ENCODE measurements at regions not wholly inside any gene's neighbourhood (a gene's known extent, or its start where the extent isn't known, plus 50 kb on each side); places are given as distances from the start of the nearest gene placed in this dataset.
"Not testable (repeated sequence)": the region's sequence is repeated elsewhere in the genome, so short reads cannot be mapped to it uniquely, and the experiment has no call there.

DNA sequence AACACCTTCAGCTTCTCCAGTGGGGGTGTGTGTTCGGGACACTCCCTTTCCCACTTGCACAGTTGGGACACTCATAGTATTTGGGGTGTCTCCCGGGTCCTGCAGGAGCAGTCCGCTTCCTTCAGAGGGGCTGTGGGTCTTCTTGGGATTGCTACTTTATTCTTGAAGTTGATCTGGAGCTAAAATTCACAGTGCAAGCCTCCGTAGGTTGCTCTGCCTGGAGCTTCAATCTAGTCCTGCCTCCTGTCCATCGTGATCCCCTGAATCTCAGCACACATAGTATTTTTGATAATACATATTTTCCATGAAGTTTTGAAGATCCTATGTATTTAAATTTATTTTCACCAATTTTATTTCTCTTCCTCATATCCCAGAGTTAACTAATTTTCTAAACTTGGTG lies 902.1 kb downstream of the LTN1 start:
- no peak for DNase-seq

DNA sequence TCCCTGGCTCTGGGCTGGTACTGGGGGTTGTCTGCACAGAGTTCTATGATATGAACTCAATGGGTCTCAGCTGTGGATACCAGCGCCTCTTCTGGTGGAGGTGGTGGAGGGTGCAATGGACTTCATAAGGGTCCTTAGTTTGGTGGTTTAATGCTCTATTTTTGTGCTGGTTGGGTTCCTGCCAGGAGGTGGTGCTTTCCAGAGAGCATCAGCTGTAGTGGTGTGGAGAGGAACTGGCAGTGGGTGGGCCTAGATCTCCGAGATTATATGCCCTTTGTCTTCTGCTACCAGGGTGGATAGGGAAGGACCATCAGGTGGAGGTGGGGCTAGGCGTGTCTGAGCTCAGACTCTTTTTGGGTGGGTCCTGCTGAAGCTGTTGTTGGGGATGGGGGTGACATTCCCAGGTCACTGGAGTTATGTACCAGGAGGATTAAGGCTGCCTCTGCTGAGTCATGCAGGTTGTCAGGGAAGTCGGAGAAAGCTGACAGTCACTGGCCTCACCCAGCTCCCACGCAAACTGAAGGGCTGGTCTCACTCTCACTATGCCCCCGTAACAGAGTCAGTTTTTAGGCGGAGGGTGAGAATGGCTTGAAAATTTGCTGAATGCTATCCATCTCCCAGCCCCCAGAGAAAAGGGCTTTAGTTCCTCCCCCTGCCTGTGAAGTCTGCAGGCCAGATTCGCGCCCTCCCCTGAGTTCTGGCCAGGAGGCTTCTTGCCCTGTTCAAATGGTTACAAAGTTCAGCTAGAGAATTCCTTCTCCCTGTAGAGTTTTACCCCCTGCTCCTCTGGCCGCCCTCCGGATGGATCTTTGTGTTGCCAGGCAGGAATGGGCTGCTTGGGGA lies 902.9 kb downstream of the LTN1 start:
- no peak for DNase-seq

DNA sequence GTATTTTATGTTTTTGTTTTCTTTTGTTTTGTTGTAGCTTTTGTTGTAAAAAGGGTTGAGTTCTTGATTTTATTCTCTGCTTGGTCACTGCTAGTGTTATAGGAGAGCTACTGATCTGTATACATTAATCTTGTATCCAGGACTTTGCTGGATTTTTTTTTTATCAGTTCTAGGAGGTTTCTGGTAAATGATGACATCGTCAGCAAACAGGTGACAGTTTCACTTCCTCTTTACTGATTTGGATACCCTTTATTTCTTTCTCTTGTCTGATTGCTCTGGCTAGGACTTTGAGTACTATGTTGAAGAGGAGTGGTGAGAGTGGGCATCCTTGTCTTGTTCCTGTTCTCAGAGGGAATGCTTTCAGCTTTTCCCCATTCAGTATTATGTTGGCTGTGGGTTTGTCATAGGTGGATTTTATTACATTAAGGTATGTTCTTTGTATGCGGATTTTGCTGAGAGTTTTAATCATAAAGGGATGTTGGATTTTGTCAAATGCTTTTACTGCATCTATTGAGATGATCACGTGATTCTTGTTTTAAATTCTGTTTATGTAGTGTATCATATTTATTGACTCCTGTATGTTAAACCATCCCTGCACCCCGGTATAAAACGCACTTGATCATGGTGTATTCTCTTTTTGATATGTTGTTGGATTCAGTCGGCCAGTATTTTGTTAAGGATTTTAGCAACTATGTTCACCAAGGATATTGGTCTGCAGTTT lies 905.7 kb downstream of the LTN1 start:
- no peak for DNase-seq

DNA sequence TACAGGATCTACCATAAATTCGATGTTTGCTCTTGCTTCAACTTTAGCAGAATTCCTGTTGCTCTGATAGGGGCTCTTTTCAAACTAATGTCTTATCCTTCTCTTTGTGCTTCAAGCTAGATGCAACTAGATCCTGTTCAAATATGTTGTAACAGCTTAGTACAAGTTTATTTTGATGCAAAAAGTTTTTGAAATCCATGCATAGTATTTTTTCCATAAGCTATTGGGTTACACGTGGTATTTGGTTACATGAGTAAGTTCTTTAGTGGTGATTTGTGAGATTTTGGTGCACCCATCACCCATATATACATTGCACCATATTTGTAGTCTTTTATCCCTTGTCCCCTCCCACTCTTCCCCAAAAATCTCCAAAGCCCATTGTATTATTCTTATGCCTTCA lies 907.7 kb downstream of the LTN1 start:
- no peak for DNase-seq

DNA sequence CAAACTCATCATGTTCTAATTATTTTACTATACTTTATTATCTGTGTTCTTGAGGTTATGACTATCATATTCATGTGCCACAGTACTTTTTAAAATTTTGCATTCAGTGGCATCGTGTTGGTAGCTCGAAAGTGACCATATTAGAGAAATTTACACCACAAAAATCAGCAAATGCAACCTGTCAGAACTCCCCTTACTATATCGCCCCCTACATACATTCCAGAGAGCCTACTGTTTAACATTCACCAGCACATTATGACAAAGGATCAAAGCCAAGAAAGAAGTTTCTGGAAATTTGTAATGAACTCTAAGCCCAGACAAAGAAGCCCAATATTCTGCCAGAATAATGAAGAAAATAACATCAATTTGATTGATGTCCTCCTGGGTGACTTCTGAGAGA lies 909.3 kb downstream of the LTN1 start:
- no peak for DNase-seq

DNA sequence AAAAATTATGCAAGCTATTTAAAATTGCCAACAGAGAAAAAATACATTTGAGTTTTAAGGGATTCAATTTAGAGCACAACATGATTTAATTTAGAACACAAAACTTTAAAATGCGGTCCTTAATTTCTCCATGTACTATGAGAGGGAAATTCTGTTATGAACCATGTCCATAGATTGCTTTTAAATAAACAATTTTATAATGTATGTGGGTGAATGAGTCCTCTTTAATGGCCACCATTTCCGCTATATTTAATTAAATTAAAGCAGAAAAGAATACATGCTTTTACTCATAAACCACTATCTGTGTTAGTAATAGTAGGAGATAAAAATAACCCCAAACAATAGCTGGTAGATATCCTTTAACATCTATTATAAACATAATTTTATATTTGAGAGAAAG lies 914.6 kb downstream of the LTN1 start:
- no peak for DNase-seq

DNA sequence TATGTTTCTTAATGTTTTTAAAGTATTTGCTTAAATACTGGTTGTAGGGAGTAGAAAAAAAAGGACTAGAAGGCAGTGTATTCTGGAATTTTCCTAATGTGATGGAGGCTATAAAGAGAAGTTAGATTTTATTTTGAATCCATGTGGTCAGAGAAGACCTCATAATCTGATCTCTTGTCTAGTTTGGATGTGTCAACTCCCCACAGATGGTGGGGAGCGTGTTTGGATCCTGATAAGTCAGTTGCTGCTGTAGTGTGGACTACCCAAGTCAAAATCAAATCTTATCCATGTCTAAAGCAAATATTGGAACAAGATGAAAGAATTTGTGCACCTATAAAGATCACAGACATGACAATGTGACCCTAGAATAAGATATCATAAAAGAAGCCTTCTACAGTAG lies 918.0 kb downstream of the LTN1 start:
- DNase-seq: no peak

DNA sequence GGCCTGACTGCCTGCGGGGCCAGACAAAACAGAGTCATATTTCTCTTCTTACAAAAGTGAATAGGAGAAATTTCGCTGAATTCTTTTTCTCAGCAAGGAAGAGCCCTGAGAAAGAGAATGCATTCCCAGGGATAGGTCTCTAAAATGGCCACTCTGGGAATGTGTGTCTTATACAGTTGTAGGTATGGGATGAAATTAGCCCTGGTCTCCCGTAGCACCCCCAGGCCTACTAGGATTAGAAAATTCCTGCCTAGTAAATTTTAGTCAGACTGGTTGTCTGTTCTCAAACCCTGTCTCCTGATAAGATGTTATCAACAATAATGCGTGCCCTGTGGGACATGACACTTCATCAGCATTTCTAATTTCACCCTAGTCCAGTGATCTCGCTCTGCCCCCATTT lies 920.1 kb downstream of the LTN1 start:
- DNase-seq: no peak

DNA sequence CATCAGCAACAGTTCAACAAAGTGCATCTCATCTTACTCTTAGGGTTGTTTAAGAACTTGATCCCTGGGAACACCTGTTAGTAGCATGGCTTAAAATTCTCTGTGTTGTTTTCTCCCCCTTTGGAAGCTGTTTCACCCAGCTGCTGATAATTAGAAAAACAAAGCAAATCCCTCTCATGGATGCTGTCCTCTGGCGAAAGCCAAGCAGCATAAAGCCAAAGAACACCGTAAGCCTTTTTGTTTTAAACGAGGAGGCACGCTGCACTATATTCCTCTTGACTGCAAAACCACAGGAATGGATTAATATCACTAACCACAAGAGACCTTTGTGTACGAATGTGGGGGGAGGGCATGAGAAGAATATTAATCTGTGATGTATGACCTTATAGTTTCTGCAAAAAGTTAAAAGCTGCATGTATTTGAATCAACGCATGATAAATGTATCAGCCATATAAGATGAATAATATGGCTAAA lies 923.2 kb downstream of the LTN1 start:
- DNase-seq: no peak

DNA sequence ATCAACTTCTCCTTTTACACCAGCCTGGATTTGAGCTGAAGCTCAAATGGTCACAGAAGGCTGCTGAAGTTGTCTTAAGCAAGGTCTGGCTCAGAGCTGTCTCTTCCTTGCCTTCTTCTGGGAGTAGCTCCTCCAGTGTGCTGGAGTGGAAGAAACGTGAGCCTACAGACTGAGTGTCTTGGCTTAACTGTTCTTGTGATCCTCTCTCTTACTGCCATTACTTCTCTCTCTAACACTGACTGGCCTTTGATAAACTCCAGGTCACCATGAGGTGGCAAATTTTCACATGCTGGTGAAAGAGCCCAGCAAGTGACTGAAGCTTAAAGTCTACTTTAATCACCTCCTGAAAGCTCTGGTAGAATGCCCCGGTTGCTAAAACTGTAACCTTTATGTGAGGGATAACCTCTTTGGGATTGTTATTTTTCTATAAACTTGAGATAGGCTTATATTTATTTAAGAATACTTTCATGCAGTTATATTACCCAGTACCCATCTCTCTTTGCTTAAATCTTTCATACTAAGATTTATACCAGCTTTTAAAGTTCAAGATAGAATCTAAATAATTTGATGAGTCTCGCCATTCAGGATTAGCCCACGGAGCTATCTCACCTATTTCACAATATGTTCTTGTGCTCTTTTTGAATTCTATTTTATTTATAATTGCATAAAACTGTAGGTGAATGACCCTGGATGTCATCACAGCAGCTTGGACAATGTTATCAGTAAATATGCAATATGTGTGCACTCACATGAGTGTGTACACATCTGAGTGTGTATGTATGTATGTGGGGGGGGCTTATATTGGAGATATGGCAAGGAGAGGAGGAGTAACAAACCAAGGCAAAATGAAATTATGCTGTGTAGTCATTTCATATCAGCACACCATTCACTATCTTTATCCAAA lies 924.0 kb downstream of the LTN1 start:
- DNase-seq: no peak

DNA sequence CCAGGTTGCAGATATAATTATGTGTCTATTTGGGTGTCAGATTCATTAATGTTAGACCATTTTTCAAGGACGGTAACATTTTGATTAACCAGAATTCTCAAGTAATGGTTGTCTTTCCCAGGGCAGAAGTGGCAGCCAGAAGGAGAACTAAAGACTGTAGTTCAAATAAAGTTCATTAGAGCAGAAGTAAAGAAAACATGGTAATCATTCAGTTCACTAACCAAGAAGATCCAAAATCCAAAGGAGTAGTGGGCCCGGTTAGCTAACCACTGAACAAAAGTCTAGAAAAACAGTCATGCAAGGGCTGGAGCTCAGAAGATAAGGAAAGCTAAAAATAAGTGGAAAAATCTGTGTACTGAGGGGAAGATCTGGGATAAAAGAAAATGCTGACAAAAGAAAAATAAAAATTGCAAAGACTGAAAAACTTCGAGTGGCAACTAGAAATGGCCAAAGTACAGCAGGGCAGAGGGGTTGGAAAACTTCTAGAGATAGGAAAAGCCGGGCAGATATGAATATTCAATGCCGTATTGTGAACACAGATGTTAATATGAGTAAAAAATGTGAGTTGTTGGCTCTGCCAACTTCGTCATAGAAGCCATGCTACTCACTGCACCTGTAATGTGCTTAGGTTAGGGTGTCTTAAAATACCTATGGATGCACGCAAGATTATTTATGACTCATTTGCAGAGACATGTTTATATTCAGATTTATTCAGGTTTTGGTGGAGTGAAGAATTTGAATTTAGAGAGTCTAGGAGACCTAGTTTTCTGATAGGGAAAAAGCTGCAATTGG lies 925.9 kb downstream of the LTN1 start:
- DNase-seq: no peak

DNA sequence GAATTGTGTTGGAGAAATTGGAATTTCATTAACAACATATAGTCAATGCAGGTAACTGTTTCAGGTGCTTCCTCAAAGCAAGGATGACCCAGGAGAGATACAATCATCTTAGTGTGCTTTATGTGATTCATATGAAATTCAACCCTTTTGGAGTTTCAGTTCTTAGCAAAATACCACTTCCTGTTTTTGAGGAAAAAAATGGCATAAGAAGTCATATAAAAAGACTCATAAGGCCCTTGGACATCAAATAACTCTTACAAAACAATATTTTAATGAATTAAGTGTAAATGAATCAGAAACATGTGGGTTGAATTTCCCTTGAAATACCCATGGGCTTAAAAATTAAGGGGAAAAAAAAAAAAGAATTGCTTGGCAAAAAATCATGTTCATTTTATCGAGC lies 926.6 kb downstream of the LTN1 start:
- DNase-seq: no peak

DNA sequence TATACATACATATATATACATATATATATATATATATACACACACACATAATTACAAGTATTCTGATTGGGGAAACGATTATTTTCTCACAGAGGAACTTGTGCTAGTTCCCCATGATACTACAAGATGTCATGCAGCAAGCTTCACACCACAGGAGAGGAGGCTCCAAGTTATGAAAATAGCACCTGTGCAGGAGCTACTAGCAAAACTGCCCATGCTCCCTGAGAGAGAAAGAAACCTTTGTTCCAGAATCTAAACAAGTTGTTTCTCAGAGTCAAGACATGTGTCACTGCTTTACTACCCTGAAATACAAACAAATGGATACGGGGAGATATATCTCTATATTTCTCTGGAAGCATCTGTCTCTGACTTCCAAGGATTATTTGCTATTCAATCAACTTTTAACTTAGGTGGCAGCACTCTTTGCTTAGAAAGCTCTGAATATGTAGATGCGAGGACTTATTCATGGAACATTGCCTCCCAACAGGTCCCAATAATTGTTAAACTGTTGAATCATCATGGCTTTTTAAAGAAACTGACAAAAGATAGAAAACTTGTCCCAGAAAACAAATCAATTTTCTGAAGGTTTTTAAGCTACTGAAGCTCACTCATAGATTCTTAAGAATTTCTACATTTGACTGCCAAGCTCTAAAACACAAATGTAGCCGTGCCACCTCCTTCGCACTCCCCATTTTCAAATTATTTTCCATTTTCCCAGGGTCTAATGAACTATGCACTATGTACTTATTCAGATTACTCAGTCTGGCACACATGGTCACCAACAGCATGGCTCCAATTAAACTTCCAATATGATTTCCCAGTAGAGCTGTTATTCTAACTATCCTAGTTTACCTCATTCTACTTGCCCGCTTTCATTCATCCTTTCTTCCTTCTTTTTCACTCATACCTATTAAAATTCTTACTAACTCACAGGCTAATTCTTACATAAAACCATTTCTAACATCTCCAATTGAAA lies 929.1 kb downstream of the LTN1 start:
- DNase-seq: no peak

DNA sequence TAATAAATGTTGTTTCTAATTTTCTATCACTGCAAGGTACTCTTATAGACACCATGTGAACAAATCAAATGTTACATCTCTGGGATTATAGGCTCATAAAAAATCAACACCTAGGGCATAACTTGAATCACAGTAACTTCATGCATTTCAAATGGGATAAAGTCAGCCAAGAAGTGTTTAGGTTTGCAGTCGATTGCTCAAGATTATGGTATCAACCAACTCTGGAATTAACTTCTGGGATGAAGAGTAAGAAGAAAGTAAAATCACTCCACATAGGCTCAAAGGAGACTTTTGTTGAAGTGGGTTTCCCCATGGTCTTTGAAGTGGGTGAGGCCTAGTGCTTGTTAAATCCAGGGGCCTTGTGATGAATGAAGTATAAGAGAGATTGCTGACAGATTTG lies 939.7 kb downstream of the LTN1 start:
- not testable (repeated sequence) for DNase-seq

DNA sequence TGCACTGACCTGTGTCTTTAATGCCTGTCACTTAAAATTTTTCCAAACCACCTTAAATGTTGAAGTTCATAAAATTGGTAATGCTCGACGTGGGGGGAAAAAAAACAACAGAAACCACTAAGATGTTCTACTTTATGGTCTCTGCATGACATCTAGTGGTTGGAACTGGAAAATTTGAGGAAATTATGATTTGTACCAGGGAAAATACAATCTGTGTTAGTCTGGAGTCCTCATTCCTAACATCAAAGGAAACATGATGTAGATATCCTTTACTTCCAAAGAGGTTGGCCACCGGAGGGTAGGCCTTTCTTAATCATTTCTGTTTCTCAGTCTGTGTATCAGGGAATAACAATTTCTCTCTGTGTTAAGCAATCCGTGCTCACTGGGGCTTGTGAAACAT lies 941.0 kb downstream of the LTN1 start:
- DNase-seq: peak in 2 of 56 donors; percentile 6 to 30

DNA sequence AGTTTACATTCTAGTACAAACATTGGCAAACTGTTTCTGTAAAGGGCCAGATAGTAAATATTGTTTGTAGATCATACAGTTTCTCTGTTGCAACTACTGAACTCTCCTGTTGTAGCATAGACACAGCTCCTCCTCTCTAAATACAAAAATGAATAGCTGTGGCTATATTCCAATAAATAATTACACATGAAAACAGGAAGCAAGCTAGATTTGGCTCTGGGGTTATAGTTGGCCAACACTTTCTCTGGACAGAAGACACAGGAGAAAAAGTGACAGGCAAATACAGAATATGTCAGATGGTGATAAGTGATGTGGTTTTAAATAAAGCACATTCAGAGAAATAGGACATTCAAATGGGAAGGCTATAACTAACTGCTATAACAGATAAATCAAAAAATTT lies 957.0 kb downstream of the LTN1 start:
- DNase-seq: not testable (repeated sequence)

DNA sequence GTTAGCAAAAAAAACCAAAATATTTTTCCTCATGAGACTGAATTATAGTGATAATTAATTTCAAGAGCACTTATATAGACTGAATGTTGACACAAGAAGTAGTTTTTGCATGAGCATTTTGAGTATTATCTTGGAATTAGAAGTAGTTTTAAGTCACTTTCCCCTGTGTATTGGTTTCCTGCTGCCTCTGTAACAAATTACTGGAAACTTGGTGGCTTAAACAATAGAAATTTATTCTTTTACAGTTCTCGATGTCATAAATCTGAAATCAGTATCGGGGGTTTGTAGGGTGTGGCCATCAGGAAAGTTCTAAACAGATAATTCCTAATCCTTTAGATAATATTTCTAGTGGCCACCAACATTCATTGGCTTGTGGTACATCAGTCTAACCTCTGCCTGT lies 957.8 kb downstream of the LTN1 start:
- not testable (repeated sequence) for DNase-seq

DNA sequence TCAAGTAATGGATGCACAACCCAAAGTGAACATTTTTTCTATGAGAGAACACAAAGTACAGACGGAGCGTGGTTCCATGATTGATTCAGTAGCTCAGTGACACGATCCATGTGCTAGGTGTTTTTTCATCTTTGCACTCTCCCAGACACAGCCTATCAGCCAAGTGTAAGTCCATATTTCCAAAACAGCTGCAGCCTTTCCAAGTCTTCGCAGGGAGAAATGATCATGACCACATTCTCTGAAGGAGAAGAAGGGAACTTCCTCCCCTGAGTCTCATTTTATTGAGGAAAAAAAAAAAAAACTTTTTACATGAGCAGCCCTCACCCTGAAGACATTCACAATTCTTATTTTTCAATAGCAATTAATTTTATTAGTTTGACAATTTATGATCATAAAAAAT lies 958.3 kb downstream of the LTN1 start:
- DNase-seq: not testable (repeated sequence)

DNA sequence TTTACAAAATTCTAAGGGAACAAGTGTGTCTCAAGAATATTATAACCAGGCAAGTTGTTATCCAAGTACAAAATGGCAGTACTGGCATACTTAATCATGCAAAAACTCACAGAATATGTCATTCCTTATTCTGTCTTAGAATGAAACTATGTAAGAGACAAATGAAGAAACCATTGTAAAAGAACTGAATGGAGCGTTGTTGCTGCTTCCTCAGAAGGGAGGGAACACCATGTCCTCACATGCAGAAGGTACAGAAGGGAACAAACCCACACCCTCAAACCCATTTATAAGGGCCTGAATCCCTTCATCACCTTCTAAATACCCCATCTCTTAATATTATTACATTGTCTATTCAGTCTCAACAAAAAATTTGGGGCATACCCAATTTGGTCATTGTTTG lies 960.0 kb downstream of the LTN1 start:
- DNase-seq: not testable (repeated sequence)

DNA sequence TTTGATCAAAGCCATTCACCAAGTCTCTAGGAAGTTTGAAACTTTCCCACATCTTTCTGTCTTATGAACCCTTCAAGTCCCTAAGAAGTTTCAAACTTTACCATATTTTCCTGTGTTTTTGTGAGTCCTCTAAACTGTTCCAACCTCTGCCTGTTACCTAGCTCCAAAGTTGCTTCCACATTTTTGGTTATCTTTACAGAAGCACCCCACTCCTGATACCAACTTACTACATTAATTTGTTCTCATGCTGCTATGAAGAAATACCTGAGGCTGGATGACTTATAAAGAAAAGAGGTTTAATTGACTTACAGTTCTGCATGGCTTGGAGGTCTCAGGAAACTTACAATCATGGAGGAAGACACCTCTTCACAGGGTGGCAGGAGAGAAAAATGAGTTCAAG lies 961.6 kb downstream of the LTN1 start:
- not testable (repeated sequence) for DNase-seq
